HG03439 (cell line): ENCODE measurements at regions not wholly inside any gene's neighbourhood (a gene's known extent, or its start where the extent isn't known, plus 50 kb on each side); places are given as distances from the start of the nearest gene placed in this dataset.

Source experiments
- ATAC-seq: cut with Tn5 transposase; IDR thresholded peaks from one replicate; pipeline ENCODE4 v1.9.1; 2021; ENCODE audit warnings: mild to moderate bottlenecking, moderate library complexity; ENCODE audit not compliant: unreplicated experiment

- ATAC-seq: no peak
Measured at GRCh38 chr9:115964710-115965347, 188.8 kb upstream of the PAPPA start.

DNA sequence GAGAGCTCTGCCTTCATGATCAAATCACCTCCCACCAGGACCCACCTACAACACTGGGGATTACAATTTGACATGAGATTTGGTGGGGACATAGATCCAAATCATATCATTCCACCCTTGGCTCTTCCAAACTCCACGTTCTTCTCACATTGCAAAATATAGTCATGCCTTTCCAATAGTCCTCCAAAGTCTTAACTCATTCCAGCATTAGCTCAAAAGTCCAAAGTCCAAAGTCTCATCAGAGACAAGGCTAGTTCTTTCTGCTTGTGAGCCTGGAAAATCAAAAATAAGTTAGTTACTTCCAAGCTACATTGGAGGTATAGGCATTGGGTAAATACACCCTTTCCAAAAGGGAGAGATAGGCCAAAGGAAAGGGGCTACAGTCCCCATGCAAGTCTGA lies 186.9 kb upstream of the PAPPA start:
- no peak for ATAC-seq

GRCh38 chr9:115969096-115969495 lies 184.5 kb upstream of the PAPPA start:
- ATAC-seq: no peak

GRCh38 chr9:115972362-115972761 lies 181.2 kb upstream of the PAPPA start:
- ATAC-seq: no peak

- no peak for ATAC-seq
Measured at GRCh38 chr9:115972843-115973595, 180.6 kb upstream of the PAPPA start.

- no peak for ATAC-seq
Measured at GRCh38 chr9:115976781-115977180, 176.8 kb upstream of the PAPPA start.

GRCh38 chr9:115978091-115978490 lies 175.5 kb upstream of the PAPPA start:
- ATAC-seq: no peak

- no peak for ATAC-seq
Measured at GRCh38 chr9:115978659-115979096, 174.9 kb upstream of the PAPPA start.

- ATAC-seq: no peak
Measured at GRCh38 chr9:115980054-115980453, 173.5 kb upstream of the PAPPA start.

DNA sequence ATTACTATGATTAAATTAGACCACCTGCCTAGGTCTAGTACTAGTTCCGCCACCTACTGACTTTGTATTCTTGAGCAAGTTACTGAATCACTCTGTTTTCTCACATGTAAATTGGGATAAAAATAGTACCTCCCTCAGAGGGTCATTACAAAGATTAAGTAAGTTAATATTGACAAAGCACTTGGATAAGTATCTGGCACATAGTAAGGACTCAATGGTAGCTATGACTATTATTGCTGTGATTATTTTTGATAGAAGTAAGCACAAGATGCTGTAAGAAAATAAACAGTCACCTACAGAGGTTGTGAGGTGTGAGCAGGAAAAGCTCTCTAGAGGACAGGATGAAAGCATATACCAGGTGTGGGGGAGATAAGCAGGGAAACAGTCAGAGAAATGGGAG lies 173.1 kb upstream of the PAPPA start:
- ATAC-seq: no peak

DNA sequence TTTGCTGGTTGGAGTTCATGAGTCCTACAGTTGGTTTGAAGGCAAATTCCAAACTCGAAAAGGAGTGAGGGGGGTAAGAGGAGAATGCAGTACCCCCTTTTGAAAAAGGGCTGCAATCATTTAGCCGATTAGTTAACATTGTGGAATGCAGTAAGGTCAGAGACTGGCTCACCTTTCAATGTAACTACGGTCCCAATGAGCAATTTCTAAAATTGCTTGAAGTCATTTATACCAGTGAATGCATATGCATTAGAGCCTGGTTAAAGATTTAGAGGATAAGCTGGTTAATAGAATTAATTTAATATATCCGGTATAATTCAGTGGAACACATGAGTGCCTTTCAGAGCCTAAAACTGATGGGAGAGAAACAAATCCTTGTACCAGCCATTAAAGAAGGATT lies 172.6 kb upstream of the PAPPA start:
- no peak for ATAC-seq

DNA sequence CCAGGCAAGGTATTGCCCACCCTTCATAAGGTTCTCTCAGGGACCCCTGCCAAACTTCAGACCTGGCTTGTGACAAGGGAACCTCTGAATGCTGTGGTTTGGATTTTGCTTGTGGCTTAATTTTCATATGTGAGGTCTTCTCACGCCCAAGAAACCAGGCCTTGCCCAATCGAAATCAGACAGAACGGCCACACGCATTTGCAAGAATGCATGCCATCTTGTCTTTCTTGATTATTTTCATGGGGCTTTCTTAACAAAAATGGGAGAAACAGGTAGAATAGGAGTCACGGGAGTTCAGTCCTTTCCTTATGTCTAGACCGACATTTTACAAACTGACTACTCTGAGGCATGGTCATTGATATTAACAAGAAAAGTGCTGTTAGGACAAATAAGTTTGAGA lies 170.2 kb upstream of the PAPPA start:
- ATAC-seq: no peak

DNA sequence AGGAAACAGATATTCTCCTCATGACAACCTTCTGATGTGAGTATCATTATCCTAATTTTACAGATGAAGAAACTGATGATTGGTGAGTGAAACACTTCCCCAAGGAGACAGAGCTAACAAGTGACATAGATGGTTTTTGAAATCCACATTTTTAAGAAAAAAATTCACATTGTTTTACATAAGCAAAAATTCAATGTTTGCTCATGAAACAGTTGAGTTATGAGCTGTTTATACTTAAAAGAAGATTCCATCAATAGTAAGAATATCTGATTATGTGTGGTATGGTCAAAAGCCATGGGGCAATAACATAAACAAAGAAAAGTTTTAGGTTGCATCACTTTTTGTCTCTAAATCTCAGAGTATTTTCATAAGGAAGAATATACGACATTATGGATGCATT lies 167.9 kb upstream of the PAPPA start:
- ATAC-seq: no peak

DNA sequence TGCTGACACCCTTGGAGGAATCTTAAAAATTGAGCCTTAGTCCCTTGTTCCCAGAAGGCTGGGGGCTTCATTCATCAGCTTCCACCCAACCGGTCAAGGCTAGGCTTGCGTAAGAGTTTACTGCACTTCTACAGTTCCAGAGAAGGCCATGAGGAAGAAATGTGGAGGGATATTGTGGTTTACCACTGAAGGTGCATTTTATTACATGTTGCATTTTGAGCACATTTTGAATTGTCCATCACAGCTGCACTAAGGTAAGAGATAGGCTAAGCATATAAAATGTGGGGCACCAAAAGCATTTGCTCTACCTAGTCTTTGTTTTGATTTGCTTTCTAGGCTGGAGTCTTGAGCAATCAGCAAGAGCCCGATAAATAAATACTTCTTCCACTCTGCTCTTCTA lies 167.1 kb upstream of the PAPPA start:
- ATAC-seq: no peak

- no peak for ATAC-seq
Measured at GRCh38 chr9:115988701-115989100, 164.9 kb upstream of the PAPPA start.

DNA sequence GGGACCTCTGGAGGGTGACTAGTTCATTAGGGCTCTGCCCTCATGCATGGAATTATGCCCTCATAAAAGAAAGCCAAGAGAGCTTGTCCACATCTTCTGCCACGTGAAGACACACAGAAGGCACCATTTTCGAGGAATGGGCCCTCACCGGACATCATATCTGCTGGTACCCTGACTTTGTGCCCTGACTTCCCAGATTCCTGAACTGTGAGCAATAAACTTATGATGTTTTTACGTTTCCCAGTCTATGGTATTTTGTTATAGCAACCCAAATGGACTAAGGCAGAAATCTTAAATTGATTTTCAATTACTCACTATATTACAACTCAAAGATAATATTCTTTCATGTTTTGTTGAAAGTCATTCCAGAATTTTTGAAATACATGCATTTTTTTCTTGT lies 163.8 kb upstream of the PAPPA start:
- ATAC-seq: no peak

DNA sequence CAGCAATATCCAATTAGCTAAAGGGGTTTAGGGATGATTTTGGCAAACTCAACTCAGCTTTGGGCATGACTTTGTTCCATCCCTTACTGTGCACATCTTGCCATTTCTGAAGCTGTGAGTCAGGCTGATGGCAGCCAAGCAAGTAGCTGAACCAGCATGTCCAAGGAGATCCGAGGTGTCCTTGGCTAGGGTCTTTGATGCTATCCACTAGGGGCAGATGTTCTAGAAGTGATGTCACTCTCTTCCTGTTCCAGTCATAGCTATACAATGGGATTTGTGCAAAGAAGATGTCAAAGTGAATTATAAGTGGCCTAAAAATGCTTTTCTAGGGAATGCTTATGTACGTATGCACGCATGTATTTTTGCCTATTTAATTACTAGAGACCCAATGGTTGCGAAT lies 160.8 kb upstream of the PAPPA start:
- ATAC-seq: no peak

DNA sequence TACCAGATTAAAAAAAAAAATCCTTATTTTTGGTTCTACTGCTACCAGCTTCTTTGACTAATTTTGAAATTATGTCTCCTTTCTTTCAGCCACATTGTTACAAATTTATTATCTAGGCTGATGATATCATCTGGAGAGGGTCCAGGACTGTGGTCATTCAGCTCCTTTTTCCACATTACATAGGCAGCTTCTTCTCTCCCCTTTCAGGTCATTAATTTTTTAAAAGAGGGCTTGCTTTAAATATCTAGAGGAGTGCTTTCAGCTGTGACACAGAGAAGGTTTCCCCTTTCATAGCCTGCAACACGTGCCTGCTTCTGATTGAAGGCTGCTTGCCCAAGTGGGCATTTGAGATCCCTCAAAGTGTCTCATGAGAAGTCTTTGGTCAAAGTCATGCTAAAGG lies 155.7 kb upstream of the PAPPA start:
- no peak for ATAC-seq

DNA sequence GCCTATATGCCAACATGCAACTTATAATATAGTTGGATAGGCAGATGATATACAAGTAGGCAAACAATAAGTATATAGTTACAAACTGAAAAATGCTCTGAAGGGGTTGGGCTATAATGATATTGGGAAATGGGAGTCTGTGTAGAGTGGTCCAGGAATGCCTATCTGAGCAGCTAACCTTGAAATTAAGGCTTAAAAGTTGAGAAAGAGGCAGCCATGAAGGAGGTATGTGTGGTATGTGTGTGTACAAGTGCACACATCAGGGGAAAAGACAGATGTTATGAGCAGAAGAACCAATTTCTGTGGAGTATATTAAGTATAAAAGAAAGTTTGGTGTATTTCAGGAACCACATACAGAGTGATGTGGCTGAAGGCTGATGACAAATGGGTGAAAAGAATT lies 154.9 kb upstream of the PAPPA start:
- ATAC-seq: no peak

DNA sequence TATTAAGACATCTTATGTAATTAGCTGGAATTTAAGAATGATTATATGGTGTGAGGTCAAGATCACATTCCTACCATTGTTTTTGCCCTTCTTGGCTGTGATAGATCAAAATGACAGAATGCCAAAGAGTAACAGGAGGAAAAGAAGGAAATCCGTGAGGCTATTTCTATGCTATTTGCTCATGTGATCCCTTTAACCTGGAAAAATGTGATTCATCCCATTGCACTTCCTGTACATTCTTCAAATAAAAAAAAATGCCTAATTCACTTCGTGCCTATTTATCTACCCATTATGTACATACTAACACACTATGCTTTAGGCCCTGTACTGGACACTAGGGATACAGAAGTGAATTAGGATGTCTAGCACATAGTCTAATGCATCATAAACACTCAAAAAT lies 154.1 kb upstream of the PAPPA start:
- ATAC-seq: no peak

DNA sequence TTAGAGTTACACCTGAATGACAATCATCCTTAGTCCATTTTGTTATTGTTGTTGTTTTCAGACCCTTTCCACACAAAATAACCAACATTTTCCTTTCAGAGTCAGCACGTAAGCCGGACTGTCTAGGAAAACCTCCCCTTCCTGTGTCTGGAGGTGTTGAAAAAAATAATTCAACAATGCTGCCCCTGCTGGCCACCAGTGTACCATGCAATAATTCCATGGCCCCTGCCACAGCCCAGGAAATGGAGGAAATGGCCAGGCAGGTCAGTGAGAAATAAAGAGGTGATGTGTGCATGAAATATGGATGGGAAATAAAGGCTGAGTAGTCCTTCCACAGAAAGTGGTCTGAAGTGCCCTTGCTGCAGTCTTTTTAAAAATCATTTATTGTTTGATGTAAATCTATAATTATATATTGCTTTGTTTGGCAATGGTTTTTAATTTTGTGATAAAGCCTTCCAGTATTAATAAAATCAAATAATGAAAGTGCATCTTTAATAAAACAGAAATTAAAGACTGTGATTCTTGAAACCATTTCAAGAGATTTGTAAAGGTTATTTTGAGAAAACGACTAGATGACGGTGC lies 152.8 kb upstream of the PAPPA start:
- no peak for ATAC-seq

DNA sequence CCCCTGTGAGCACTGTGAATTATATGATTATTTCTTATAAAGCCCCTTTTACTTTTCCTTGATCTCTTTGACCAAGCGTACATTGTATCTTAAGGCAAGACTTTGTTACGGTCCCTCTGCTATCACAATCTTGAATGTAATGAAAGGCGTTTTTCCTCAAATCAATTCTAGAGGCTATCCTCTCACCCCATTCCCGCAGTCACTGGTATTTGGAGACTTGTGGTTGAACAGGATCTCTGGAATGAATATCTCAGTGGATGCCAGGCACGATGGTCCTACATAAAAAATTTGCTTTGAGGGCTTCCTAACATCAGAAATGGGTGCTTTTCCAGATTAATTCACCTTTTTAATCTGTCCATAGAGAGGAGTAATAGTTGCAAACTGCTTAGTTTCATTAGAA lies 151.4 kb upstream of the PAPPA start:
- no peak for ATAC-seq
